ENCODE measurements at regions not wholly inside any gene's neighbourhood (a gene's known extent, or its start where the extent isn't known, plus 50 kb on each side); places are given as distances from the start of the nearest gene placed in this dataset.
A peak's percentile ranks its signal among the peaks of the same experiment; 100 is the strongest.

GRCh38 chr11:128039140-128040021, 548.0 kb downstream of the ETS1 start:
- DNase-seq (peak; percentile 82), ATAC-seq (ENCODE audit: low read depth) (peak; percentile 77)
- H3K79me1 ChIP-seq (ENCODE audit: low read depth in 1 of 2, low read length in 2 of 2), result no peaks in the 10 kb centered on the region
- 0% methylated on average over 2 of the region's 8 CpGs; no CpG with 5 or more reads in 1 of the 2 experiments for WGBS, 2 experiments (ENCODE audit: extremely low coverage in 2 of 2, insufficient read length in 1 of 2)
- H3K4ac ChIP-seq (ENCODE audit: low read depth, low read length), result no peak overlapping the region
- no peaks in the 10 kb centered on the region for H3K36me3 ChIP-seq (ENCODE audit: control insufficient read depth, insufficient read depth, low read length)
- TF ChIP-seq CHD1 (IDR thresholded peaks at IDR 0.05; ENCODE audit: low read depth, low read length), result no peak
- TF ChIP-seq RFX5 (IDR thresholded peaks at IDR 0.05; ENCODE audit: low read depth, low read length), result no peak
- 0 out of 2 replicates have a peak, but pooled peaks have one; percentile 5 for TF ChIP-seq CTCF (conservative IDR thresholded peaks at IDR 0.05; ENCODE audit: low read depth, low read length)
- no peak for TF ChIP-seq MAZ (IDR thresholded peaks at IDR 0.05; ENCODE audit: borderline replicate concordance, low read depth, low read length)
- TF ChIP-seq MAFK (IDR thresholded peaks at IDR 0.05; ENCODE audit: low read depth, low read length), result no peak
- no peak for TF ChIP-seq ELK1 (IDR thresholded peaks at IDR 0.05; ENCODE audit: borderline replicate concordance, low read depth, low read length)
- no peak for TF ChIP-seq USF2 (IDR thresholded peaks at IDR 0.05; ENCODE audit: low read depth, low read length)
- TF ChIP-seq BHLHE40 (IDR thresholded peaks at IDR 0.05; ENCODE audit: low read depth, low read length), result 0 out of 2 replicates have a peak, but pooled peaks have one; percentile 15
- no peak for TF ChIP-seq FOS (IDR thresholded peaks at IDR 0.05; ENCODE audit: low read depth, low read length)
- peak; percentile 62 for TF ChIP-seq CEBPB (IDR thresholded peaks at IDR 0.05; ENCODE audit: low read depth, low read length)
- no peak for TF ChIP-seq POLR2A (IDR thresholded peaks at IDR 0.05; ENCODE audit: low read depth, low read length)
- no peak overlapping the region for H2AFZ ChIP-seq (replicated peaks; ENCODE audit: low read length, poor library complexity)
- in situ Hi-C loops (cut with MboI; ENCODE audit: low sequenced_read_pairs) (loop anchor here (5.0 to 25.0 kb wide), 8 partner anchors 123 to 1602 kb away; no protein-coding TSS in a partner anchor), intact Hi-C loops (cut with micrococcal nuclease) (loop anchor here (1.0 to 10.0 kb wide), 3 partner anchors 14 to 1735 kb away; partner anchors contain the start of gene DCPS), dilution Hi-C loops (cut with HindIII; ENCODE audit: low sequenced_read_pairs, unreplicated experiment) (no loop called here)
- no peak overlapping the region for H3K4me3 ChIP-seq (ENCODE audit: insufficient read depth, low read depth, low read length)
- no peak overlapping the region; the same call in 1 of the 2 replicates for H3K14ac ChIP-seq (replicated peaks; ENCODE audit: low read depth, low read length)
- no peaks in the 10 kb centered on the region for H4K20me1 ChIP-seq (ENCODE audit: insufficient read depth, low read length)
- no peak overlapping the region for H4K5ac ChIP-seq (ENCODE audit: low read depth, low read length)
- no peak overlapping the region for H2AK5ac ChIP-seq (ENCODE audit: low read depth, low read length)
- H2BK120ac ChIP-seq (ENCODE audit: low read depth, low read length), result no peak overlapping the region
- no peak overlapping the region for H3K27ac ChIP-seq (ENCODE audit: insufficient read depth, low read length)
- H4K8ac ChIP-seq (ENCODE audit: low read depth in 2 of 2, low read length in 2 of 2), result no peak overlapping the region
- no peaks in the 10 kb centered on the region for H3K9me3 ChIP-seq (ENCODE audit: control insufficient read depth, insufficient read depth, low read length)
- no peak overlapping the region for H4K91ac ChIP-seq (ENCODE audit: insufficient read depth, low read depth, low read length)
- H2BK5ac ChIP-seq (ENCODE audit: low read depth, low read length, poor library complexity, severe bottlenecking), result peak overlapping the region; percentile 43
- ChIA-PET POLR2A (ENCODE audit: unreplicated experiment) (no interaction called here), CTCF (interaction anchor here (0.6 to 1.3 kb wide), 5 partner anchors 65 to 1223 kb away, joined by 3 to 7 read pairs (median 3); no protein-coding TSS in a partner anchor)
- no peak overlapping the region for H3K56ac ChIP-seq (ENCODE audit: extremely low read depth, insufficient read depth, low read length)
- H2AK9ac ChIP-seq (replicated peaks; ENCODE audit: low read depth, low read length, poor library complexity), result no peak overlapping the region
- no peak overlapping the region for H2BK15ac ChIP-seq (ENCODE audit: low read depth, low read length)
- peak overlapping the region; percentile 17; the same call in 1 of the 2 replicates for H2BK20ac ChIP-seq (ENCODE audit: low read depth, low read length)
- H3K4me2 ChIP-seq (ENCODE audit: low read depth, low read length), result peak overlapping the region; percentile 2; the same call in 1 of the 2 replicates
- peaks cover 24% of the 10 kb centered on the region for H3K9me1 ChIP-seq (ENCODE audit: insufficient read depth, low read length)
- H3K4me1 ChIP-seq (ENCODE audit: control insufficient read depth, insufficient read depth, low read length), result peaks cover 13% of the 10 kb centered on the region
- peaks cover 3% of the 10 kb centered on the region; the same call in 1 of the 2 replicates for H3K27me3 ChIP-seq (ENCODE audit: control insufficient read depth, insufficient read depth, low read length)
- BruUV-seq (replicated peaks), result no TSS peak
- H3K9ac ChIP-seq (ENCODE audit: low read depth, low read length), result no peak overlapping the region
- no peak overlapping the region; the same call in 1 of the 2 replicates for H3K23ac ChIP-seq (ENCODE audit: low read depth, low read length)
- no peak overlapping the region for H3K18ac ChIP-seq (ENCODE audit: low read depth, low read length)
